ENCODE measurements at regions not wholly inside any gene's neighbourhood (a gene's known extent, or its start where the extent isn't known, plus 50 kb on each side); places are given as distances from the start of the nearest gene placed in this dataset.

DNA sequence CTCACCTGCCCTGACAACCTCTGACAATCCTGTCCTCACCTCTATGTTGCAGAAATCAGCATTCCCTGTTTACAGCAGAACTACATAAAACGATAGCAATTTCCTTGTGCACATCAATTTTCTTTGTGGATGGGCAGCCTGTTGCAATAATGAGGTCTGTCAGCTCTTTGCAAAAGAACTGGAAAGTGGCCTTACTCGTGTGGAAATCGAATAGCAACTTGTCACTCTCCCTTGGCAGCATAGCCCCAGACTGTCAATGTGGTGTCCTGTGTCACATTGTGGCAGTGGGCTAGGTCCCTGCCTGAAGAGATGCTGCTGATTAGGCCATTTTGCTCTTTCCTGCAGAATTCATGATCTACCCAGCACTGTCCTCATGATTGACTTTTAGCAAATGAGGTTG, 531.9 kb downstream of the CCDC85A start:
- no peak overlapping the region for H2BK15ac ChIP-seq (ENCODE audit: low read depth, low read length)

More for the DNA sequence above, 531.9 kb downstream of the CCDC85A start:
- no peak overlapping the region for H2BK12ac ChIP-seq (ENCODE audit: insufficient read length, low read depth, low read length)
- no peak overlapping the region for H3K14ac ChIP-seq (ENCODE audit: insufficient read depth, low read length)
- H3K27ac ChIP-seq (ENCODE audit: insufficient read length, low read depth, low read length) = no peak overlapping the region
- H3K4me2 ChIP-seq (ENCODE audit: insufficient read depth, insufficient read length, low read length) = no peak overlapping the region
- Mint-ChIP-seq H3K9me3 (peaks cover 16 to 24% of the 10 kb centered on the region in 2 experiments), H3K27ac (no peak overlapping the region), H3K27me3 (ENCODE audit: low read depth) (no peaks in the 10 kb centered on the region; the same call in 1 of the 2 replicates), H3K4me3 (no peak overlapping the region), H3K36me3 (ENCODE audit: insufficient read depth in 1 of 3, low read depth in 3 of 3) (peaks cover 5 to 7% (median 6%) of the 10 kb centered on the region in 3 experiments; a peak in 6 of 7 replicates), H3K4me1 (no peaks in the 10 kb centered on the region)
- H2BK20ac ChIP-seq (ENCODE audit: low read depth, low read length, poor library complexity, severe bottlenecking) = no peak overlapping the region
- TF ChIP-seq CTCF (conservative IDR thresholded peaks at IDR 0.05) = no peak
- no peak for DNase-seq
- H2BK5ac ChIP-seq (ENCODE audit: insufficient read length, low read length) = no peak overlapping the region
- no peaks in the 10 kb centered on the region for H3K79me2 ChIP-seq (ENCODE audit: insufficient read depth, low read length)
- no peak overlapping the region for H3K4ac ChIP-seq (ENCODE audit: low read depth, low read length)
- H2BK120ac ChIP-seq (ENCODE audit: low read depth, low read length, poor library complexity, severe bottlenecking) = no peak overlapping the region
- H3K18ac ChIP-seq (ENCODE audit: insufficient read length, low read depth, low read length) = no peak overlapping the region
- H3K4me1 ChIP-seq (ENCODE audit: insufficient read depth, low read length) = no peaks in the 10 kb centered on the region
- H3K23ac ChIP-seq (ENCODE audit: insufficient read length, low read depth, low read length) = no peak overlapping the region
- no peaks in the 10 kb centered on the region for H3K23me2 ChIP-seq (ENCODE audit: insufficient read length, low read depth, low read length, poor library complexity, severe bottlenecking)
- H3K9ac ChIP-seq (ENCODE audit: extremely low read depth, insufficient read length, low read length) = no peak overlapping the region
- no CpG with 5 or more reads among the region's 3 CpGs for WGBS (ENCODE audit: extremely low coverage, insufficient read length, low lambda C conversion rate)
- H4K5ac ChIP-seq (ENCODE audit: insufficient read length, low read depth, low read length) = no peak overlapping the region
- H2AFZ ChIP-seq (ENCODE audit: low read length) = no peak overlapping the region
- H3K9me3 ChIP-seq (ENCODE audit: control insufficient read depth, low read depth, low read length) = no peaks in the 10 kb centered on the region
- no peak overlapping the region for H2AK5ac ChIP-seq (ENCODE audit: insufficient read length, low read length)
- H3T11ph ChIP-seq (ENCODE audit: low read length) = no peak overlapping the region
- H3K56ac ChIP-seq (ENCODE audit: insufficient read length, low read depth, low read length) = no peak overlapping the region
- no peak overlapping the region for H4K91ac ChIP-seq (ENCODE audit: insufficient read length, low read depth, low read length)
- no peaks in the 10 kb centered on the region for H4K20me1 ChIP-seq (ENCODE audit: control insufficient read depth, insufficient read depth, insufficient read length)
- H4K8ac ChIP-seq (replicated peaks; ENCODE audit: insufficient read length, low read depth, low read length) = no peak overlapping the region
- H3K27me3 ChIP-seq (ENCODE audit: insufficient read depth, low read length) = no peaks in the 10 kb centered on the region
- H3K79me1 ChIP-seq (ENCODE audit: insufficient read depth, low read depth, low read length, poor library complexity, severe bottlenecking) = no peaks in the 10 kb centered on the region

Measured in H9 (cell line).